Caco-2 (cell line): ENCODE measurements at regions not wholly inside any gene's neighbourhood (a gene's known extent, or its start where the extent isn't known, plus 50 kb on each side); places are given as distances from the start of the nearest gene placed in this dataset.

Experiments
- BruUV-seq: library from RNA; stranded (reverse); fragments of 400-500 nt; replicated peaks from 2 replicates; lab custom pipeline; 2021; lab: Mats Ljungman, UMichigan
- CTCF ChIA-PET: fragments of 300-600 bp; sonication (Branson Sonifier 250); formaldehyde crosslinking; loops from one replicate; lab custom pipeline; 2022; ENCODE audit warnings: antibody characterized with exemption; lab: Charles Lee
- POLR2A ChIA-PET: fragments of 300-600 bp; sonication (Branson Sonifier 250); formaldehyde crosslinking; loops from one replicate; lab custom pipeline; 2022; ENCODE audit warnings: antibody characterized with exemption; lab: Charles Lee
- DNase-seq, 2 experiments: peaks; one replicate each; pipeline versions ENCODE4 v3.0.0 to v3.0.0-alpha.2; 2020 to 2022
- H3K27me3 ChIP-seq: replicated peaks from 2 replicates; pipeline ENCODE4 v1.6.0; 2011; ENCODE audit warnings: low read length; ENCODE audit not compliant: control insufficient read depth, insufficient read depth
- H3K36me3 ChIP-seq: 2 replicates; pipeline ENCODE4 v1.5.1; 2011; ENCODE audit warnings: low read length; ENCODE audit not compliant: control insufficient read depth, insufficient read depth
- H3K4me1 ChIP-seq: fragments of 250-450 bp; sonication (Bioruptor Pico); 2 replicates; pipeline ENCODE4 v1.5.1; 2020; ENCODE audit warnings: mild to moderate bottlenecking
- H3K4me3 ChIP-seq: 2 replicates; pipeline ENCODE4 v1.5.1; 2011; ENCODE audit warnings: low read depth, mild to moderate bottlenecking, control low read depth, low read length
- H3K9me3 ChIP-seq: fragments of 250-450 bp; sonication (Bioruptor Pico); 2 replicates; pipeline ENCODE4 v1.5.1; 2020; ENCODE audit warnings: mild to moderate bottlenecking, moderate library complexity
- H3K27ac Mint-ChIP-seq: one replicate; pipeline ENCODE4 v1.8.0; 2022; ENCODE audit warnings: mixed read lengths; ENCODE audit not compliant: unreplicated experiment
- H3K27me3 Mint-ChIP-seq: one replicate; pipeline ENCODE4 v1.8.0; 2022; ENCODE audit warnings: mixed read lengths; ENCODE audit not compliant: insufficient read depth, unreplicated experiment
- H3K36me3 Mint-ChIP-seq: one replicate; pipeline ENCODE4 v1.8.0; 2022; ENCODE audit warnings: mild to moderate bottlenecking, mixed read lengths; ENCODE audit not compliant: insufficient read depth, unreplicated experiment
- H3K4me1 Mint-ChIP-seq: one replicate; pipeline ENCODE4 v1.8.0; 2022; ENCODE audit warnings: low read depth, mixed read lengths; ENCODE audit not compliant: unreplicated experiment
- H3K4me3 Mint-ChIP-seq: one replicate; pipeline ENCODE4 v1.8.0; 2022; ENCODE audit warnings: mild to moderate bottlenecking, moderate library complexity, mixed read lengths; ENCODE audit not compliant: unreplicated experiment
- H3K9me3 Mint-ChIP-seq: one replicate; pipeline ENCODE4 v1.8.0; 2022; ENCODE audit warnings: mixed read lengths; ENCODE audit not compliant: unreplicated experiment
- intact Hi-C: fragments of 100-400 bp; cut with micrococcal nuclease; formaldehyde crosslinking; loops from one replicate; pipeline ENCODE4 v1.10.0; 2022; ENCODE audit not compliant: unreplicated experiment
- TF ChIP-seq, protein P1 (sequence below), 2 experiments: fragments of 200-600 bp in 1 of 2; IDR thresholded peaks; 1 replicate in 1 of 2; 2 replicates in 1 of 2; pipeline versions ENCODE4 v1.5.1 to v1.8.0; 2011 to 2022; ENCODE audit warnings: antibody characterized with exemption in 1 of 2, control low read depth in 1 of 2, inconsistent platforms in 1 of 2, low read depth in 1 of 2, low read length in 1 of 2, mild to moderate bottlenecking in 1 of 2, moderate library complexity in 1 of 2; ENCODE audit not compliant: insufficient read depth in 1 of 2, severe bottlenecking in 1 of 2, unreplicated experiment in 1 of 2

- Histone ChIP-seq H3K27me3 (no peaks in the 10 kb centered on the region), H3K4me1 (no peaks in the 10 kb centered on the region), H3K4me3 (no peak overlapping the region), H3K36me3 (no peaks in the 10 kb centered on the region), H3K9me3 (no peaks in the 10 kb centered on the region)
- Mint-ChIP-seq H3K27me3 (no peaks in the 10 kb centered on the region), H3K27ac (no peak overlapping the region), H3K4me1 (no peaks in the 10 kb centered on the region), H3K4me3 (no peak overlapping the region), H3K9me3 (no peaks in the 10 kb centered on the region), H3K36me3 (no peaks in the 10 kb centered on the region)
- ChIA-PET CTCF (no interaction called here), POLR2A (no interaction called here)
- BruUV-seq = no TSS peak
- intact Hi-C loops = no loop called here
- DNase-seq = no peak
- TF ChIP-seq, protein P1, sequence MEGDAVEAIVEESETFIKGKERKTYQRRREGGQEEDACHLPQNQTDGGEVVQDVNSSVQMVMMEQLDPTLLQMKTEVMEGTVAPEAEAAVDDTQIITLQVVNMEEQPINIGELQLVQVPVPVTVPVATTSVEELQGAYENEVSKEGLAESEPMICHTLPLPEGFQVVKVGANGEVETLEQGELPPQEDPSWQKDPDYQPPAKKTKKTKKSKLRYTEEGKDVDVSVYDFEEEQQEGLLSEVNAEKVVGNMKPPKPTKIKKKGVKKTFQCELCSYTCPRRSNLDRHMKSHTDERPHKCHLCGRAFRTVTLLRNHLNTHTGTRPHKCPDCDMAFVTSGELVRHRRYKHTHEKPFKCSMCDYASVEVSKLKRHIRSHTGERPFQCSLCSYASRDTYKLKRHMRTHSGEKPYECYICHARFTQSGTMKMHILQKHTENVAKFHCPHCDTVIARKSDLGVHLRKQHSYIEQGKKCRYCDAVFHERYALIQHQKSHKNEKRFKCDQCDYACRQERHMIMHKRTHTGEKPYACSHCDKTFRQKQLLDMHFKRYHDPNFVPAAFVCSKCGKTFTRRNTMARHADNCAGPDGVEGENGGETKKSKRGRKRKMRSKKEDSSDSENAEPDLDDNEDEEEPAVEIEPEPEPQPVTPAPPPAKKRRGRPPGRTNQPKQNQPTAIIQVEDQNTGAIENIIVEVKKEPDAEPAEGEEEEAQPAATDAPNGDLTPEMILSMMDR (IDR thresholded peaks at IDR 0.05; ENCODE audit: insufficient read depth in 1 of 2, low read depth in 1 of 2, low read length in 1 of 2, severe bottlenecking in 1 of 2, unreplicated experiment in 1 of 2) = no peak
Observed at GRCh38 chr7:121638286-121638685, 234.7 kb upstream of the PTPRZ1 start.

DNA sequence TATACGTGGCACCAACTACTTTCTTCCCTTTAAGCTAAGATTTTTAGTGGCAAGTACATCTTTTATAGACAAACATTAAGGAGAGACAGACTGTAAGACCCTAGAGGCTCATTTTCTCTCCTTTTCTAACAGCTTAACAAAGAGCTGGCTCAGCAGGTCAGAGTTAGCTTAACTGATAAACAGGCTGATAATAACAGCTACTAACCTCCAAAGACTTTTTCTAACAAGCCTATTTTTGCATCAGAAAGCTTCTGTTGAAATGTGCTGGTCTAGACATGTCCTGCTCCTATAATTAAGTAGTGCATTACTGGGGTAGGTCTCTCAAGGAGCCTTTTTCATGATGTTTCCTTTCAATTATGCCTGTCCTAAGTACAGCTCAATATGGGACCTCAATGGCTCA, 238.2 kb upstream of the FAM3C start:
- no peaks in the 10 kb centered on the region for H3K27me3 Mint-ChIP-seq
- Histone ChIP-seq H3K36me3 (no peaks in the 10 kb centered on the region), H3K4me1 (no peaks in the 10 kb centered on the region), H3K27me3 (no peaks in the 10 kb centered on the region), H3K9me3 (no peaks in the 10 kb centered on the region), H3K4me3 (no peak overlapping the region)
- POLR2A ChIA-PET = no interaction called here
- no peaks in the 10 kb centered on the region for H3K36me3 Mint-ChIP-seq
- no peak overlapping the region for H3K27ac Mint-ChIP-seq
- no TSS peak for BruUV-seq
- DNase-seq = no peak
- TF ChIP-seq, protein P1 (IDR thresholded peaks at IDR 0.05; ENCODE audit: insufficient read depth in 1 of 2, low read depth in 1 of 2, low read length in 1 of 2, severe bottlenecking in 1 of 2, unreplicated experiment in 1 of 2) = no peak
- H3K9me3 Mint-ChIP-seq = no peaks in the 10 kb centered on the region
- intact Hi-C loops = no loop called here
- no peaks in the 10 kb centered on the region for H3K4me1 Mint-ChIP-seq
- no peak overlapping the region for H3K4me3 Mint-ChIP-seq
- CTCF ChIA-PET = no interaction called here

- TF ChIP-seq, protein P1 (IDR thresholded peaks at IDR 0.05; ENCODE audit: insufficient read depth in 1 of 2, low read depth in 1 of 2, low read length in 1 of 2, severe bottlenecking in 1 of 2, unreplicated experiment in 1 of 2) = no peak
- Mint-ChIP-seq H3K27ac (no peak overlapping the region), H3K4me3 (no peak overlapping the region), H3K4me1 (no peaks in the 10 kb centered on the region), H3K36me3 (no peaks in the 10 kb centered on the region), H3K27me3 (no peaks in the 10 kb centered on the region), H3K9me3 (no peaks in the 10 kb centered on the region)
- no peaks in the 10 kb centered on the region for H3K27me3 ChIP-seq
- no peak overlapping the region for H3K4me3 ChIP-seq
- no peaks in the 10 kb centered on the region for H3K9me3 ChIP-seq
- ChIA-PET CTCF (interaction anchor here (0.5 kb wide), 1 partner anchor 26 kb away, joined by 6 read pairs; no protein-coding TSS in a partner anchor), POLR2A (no interaction called here)
- BruUV-seq = no TSS peak
- intact Hi-C loops = no loop called here
- H3K36me3 ChIP-seq = no peaks in the 10 kb centered on the region
- no peak for DNase-seq
- H3K4me1 ChIP-seq = no peaks in the 10 kb centered on the region
Observed at GRCh38 chr7:121633186-121633585, 237.1 kb upstream of the FAM3C start.
